ENCODE measurements at regions not wholly inside any gene's neighbourhood (a gene's known extent, or its start where the extent isn't known, plus 50 kb on each side); places are given as distances from the start of the nearest gene placed in this dataset.

- H3K4me3 ChIP-seq (ENCODE audit: low read depth, low read length) = no peak overlapping the region
- no peak for TF ChIP-seq CTCF (IDR thresholded peaks at IDR 0.05; ENCODE audit: low read depth, low read length)
Measured at GRCh38 chr4:141290771-141291170, 70.1 kb downstream of the ZNF330 start.

- no peak overlapping the region for H3K4me3 ChIP-seq (ENCODE audit: low read depth, low read length)
- TF ChIP-seq CTCF (IDR thresholded peaks at IDR 0.05; ENCODE audit: low read depth, low read length) = no peak
Measured at GRCh38 chr4:141294306-141294705, 73.6 kb downstream of the ZNF330 start.

GRCh38 chr4:141301216-141301615, 80.5 kb downstream of the ZNF330 start:
- no peak for TF ChIP-seq CTCF (IDR thresholded peaks at IDR 0.05; ENCODE audit: low read depth, low read length)
- H3K4me3 ChIP-seq (ENCODE audit: low read depth, low read length) = no peak overlapping the region

DNA sequence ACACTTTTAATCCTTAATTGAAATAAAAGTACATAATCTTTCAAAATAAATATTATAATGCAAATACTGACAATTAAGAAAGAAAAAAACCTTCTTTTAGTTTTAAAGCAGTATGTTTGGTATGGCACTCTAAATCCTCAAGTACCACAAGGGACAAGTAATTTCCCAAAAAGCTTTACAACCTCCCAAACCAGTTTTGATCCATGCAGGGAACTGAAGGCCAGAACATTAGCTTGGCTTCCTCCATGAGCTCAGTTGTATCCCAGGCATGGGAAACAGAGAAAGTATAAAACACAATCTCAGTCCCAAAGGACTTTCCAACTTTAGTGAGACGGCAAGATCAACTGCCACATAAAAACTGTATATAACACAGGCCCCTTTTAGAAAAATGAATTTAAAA, 82.2 kb downstream of the ZNF330 start:
- H3K4me3 ChIP-seq (ENCODE audit: low read depth, low read length) = no peak overlapping the region

DNA sequence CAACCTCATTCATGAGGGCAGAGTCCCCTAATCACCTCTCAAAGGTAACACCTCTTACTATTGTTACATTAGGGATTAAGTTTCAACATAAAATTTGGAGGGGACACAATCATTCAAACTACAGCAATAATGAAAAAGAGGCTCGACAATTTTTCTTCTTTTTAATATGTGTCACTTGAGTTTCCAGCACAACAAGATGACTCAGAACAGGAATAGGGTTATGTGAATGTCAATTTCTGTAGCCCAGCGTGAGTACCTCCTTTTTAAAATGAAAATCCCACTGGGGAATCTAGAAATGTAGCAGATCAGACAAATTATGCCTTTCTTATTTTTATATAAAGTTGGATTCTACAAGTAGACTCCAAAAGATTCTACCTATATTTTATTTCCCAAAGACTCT, 83.7 kb downstream of the ZNF330 start:
- TF ChIP-seq CTCF (IDR thresholded peaks at IDR 0.05; ENCODE audit: low read depth, low read length) = no peak
- H3K4me3 ChIP-seq (ENCODE audit: low read depth, low read length) = no peak overlapping the region

More for the DNA sequence above, 82.2 kb downstream of the ZNF330 start:
- TF ChIP-seq CTCF (IDR thresholded peaks at IDR 0.05; ENCODE audit: low read depth, low read length) = no peak

DNA sequence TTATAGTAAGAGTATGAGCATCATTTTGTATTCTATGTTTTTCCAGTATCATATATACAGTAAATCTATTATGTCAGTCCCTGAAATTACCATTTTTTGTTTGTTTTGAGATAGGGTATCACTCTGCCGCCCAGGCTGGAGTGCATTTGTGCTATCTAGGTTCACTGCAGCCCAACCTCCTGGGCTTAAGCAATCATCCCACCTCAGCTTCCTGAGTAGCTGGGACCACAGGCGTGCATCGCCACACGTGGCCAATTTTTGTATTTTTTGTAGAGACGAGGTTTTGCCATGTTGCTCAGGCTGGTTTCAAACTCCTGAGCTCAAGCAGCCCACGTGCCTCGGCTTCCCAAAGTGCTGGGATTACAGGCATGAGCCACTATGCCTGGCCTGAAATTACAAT, 85.6 kb downstream of the ZNF330 start:
- TF ChIP-seq CTCF (IDR thresholded peaks at IDR 0.05; ENCODE audit: low read depth, low read length) = no peak
- H3K4me3 ChIP-seq (ENCODE audit: low read depth, low read length) = no peak overlapping the region

- TF ChIP-seq CTCF (IDR thresholded peaks at IDR 0.05; ENCODE audit: low read depth, low read length) = peak; percentile 31
- H3K4me3 ChIP-seq (ENCODE audit: low read depth, low read length) = no peak overlapping the region
Measured at GRCh38 chr4:141307241-141307689, 86.6 kb downstream of the ZNF330 start.
